GM21390 (cell line): ENCODE measurements at regions not wholly inside any gene's neighbourhood (a gene's known extent, or its start where the extent isn't known, plus 50 kb on each side); places are given as distances from the start of the nearest gene placed in this dataset.

Source experiments
- ATAC-seq: cut with Tn5 transposase; IDR thresholded peaks from one replicate; pipeline ENCODE4 v1.9.1; 2021; ENCODE audit not compliant: unreplicated experiment

GRCh38 chr2:236317938-236318396 is 53.8 kb upstream of the ASB18 start:
- no peak for ATAC-seq

- ATAC-seq, result no peak
Measured at GRCh38 chr2:236318401-236318800, 54.2 kb upstream of the ASB18 start.

GRCh38 chr2:236319036-236319435 is 54.8 kb upstream of the ASB18 start:
- ATAC-seq, result no peak

GRCh38 chr2:236321415-236321814 is 57.2 kb upstream of the ASB18 start:
- ATAC-seq, result no peak

GRCh38 chr2:236333417-236334121 is 69.4 kb upstream of the ASB18 start:
- no peak for ATAC-seq

GRCh38 chr2:236334122-236334876 is 70.1 kb upstream of the ASB18 start:
- no peak for ATAC-seq

GRCh38 chr2:236335696-236336574 is 71.7 kb upstream of the ASB18 start:
- ATAC-seq, result no peak

GRCh38 chr2:236336575-236337464 is 72.6 kb upstream of the ASB18 start:
- no peak for ATAC-seq

- ATAC-seq, result no peak
Measured at GRCh38 chr2:236337465-236338325, 73.5 kb upstream of the ASB18 start.

GRCh38 chr2:236338495-236339184 is 74.4 kb upstream of the ASB18 start:
- ATAC-seq, result no peak

- no peak for ATAC-seq
Measured at GRCh38 chr2:236340251-236340650, 76.0 kb upstream of the ASB18 start.

GRCh38 chr2:236341067-236341466 is 76.9 kb upstream of the ASB18 start:
- ATAC-seq, result no peak

GRCh38 chr2:236341721-236342120 is 77.5 kb upstream of the ASB18 start:
- no peak for ATAC-seq

- no peak for ATAC-seq
Measured at GRCh38 chr2:236342507-236342906, 78.3 kb upstream of the ASB18 start.

- ATAC-seq, result no peak
Measured at GRCh38 chr2:236342951-236343350, 78.7 kb upstream of the ASB18 start.

GRCh38 chr2:236343400-236344161 is 79.4 kb upstream of the ASB18 start:
- ATAC-seq, result no peak

- ATAC-seq, result no peak
Measured at GRCh38 chr2:236344446-236344845, 80.2 kb upstream of the ASB18 start.

GRCh38 chr2:236345081-236345714 is 81.0 kb upstream of the ASB18 start:
- ATAC-seq, result no peak
